Amniotic stem cell (primary cell): ENCODE measurements at regions not wholly inside any gene's neighbourhood (a gene's known extent, or its start where the extent isn't known, plus 50 kb on each side); places are given as distances from the start of the nearest gene placed in this dataset.
"Not testable (repeated sequence)": the region's sequence is repeated elsewhere in the genome, so short reads cannot be mapped to it uniquely, and the experiment has no call there.

Experiments
- DNase-seq: peaks from one replicate; lab custom pipeline; 2025; lab: John Stamatoyannopoulos, UW

DNA sequence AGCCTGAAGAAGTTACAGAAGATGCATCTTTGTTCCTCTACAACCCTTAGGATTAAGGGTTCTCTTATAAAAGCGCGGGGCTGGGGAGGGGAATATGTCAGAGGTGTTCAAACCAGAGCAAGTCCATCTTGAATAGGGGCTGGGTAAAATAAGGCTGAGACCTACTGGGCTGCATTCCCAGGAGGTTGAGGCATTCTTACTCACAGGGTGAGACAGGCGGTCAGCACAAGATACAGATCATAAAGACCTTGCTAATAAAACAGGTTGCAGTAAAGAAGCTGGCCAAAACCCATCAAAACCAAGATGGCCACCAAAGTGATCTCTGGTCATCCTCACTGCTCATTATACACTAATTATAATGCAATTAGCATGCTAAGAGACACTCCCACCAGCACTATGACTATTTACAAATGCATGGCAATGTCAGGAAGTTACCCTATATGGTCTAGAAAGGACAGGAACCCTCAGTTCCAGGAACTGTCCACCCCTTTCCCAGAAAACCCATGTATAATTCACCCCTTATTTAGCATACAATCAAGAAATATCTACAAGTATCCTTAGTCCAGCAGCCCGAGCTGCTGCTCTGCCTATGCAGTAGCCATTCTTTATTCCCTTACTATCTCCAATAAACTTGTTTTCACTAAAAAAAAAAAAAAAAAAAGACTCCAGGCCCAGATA is 108.1 kb upstream of the FOXN3 start:
- no peak for DNase-seq

DNA sequence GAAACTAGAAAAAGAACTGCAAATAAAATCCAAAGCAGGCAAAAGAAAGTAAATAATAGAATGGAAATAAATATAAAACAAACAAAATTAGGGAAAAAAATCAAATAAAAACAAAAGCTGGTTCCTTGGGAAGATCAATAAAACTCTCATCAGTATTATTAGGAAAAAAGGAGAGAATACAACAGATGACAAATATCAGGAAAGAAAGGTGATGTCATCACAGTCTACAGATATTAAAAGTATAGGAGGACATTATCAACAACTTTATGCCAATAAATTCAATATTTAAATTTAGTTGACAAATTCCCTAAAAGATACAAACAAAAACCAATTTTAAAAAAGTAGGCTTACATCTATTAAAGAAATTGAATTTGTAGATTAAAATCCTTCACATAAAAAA is 107.4 kb upstream of the FOXN3 start:
- no peak for DNase-seq

DNA sequence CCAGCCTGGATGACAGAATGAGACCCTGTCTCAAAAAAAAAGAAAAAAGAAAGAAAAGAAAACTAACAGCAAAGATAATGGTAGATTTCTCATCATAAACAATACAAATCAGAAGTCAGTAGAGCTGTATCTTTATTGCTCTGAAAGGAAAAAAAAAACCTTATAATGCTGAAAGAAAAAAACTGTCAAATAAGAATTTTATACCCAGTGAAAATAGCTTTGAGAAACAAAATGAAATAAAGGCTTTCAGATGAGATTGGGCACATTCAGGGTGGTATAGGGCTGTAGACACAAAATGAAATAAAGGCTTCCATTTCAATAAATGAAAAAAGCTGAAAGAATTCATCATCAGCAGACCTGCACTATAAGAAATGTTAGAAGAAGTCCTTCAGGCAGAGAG is 105.0 kb upstream of the FOXN3 start:
- no peak for DNase-seq

GRCh38 chr14:89519040-89519439 is 102.0 kb upstream of the FOXN3 start:
- no peak for DNase-seq

- DNase-seq, result no peak
Measured at GRCh38 chr14:89516173-89516572, 99.1 kb upstream of the FOXN3 start.

- no peak for DNase-seq
Measured at GRCh38 chr14:89514601-89515000, 97.6 kb upstream of the FOXN3 start.

DNA sequence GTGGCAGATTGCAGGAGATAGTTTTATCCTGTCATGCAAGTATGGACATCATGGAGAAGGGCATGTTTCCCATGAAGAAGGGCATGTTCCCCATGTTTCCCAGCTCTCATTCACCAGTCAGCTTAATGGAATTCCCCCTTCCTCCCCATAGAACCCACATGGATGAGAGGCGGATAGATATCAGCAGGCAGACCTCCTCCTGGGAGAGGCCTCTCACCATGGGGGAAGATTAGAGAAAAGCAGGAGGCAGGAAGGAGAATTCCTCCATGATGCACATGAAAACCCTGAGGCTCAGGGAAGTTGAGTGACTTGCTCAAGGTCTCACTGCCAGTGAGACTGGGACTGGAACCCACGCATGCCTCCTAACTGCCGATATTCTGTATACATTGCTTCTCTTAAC is 92.9 kb upstream of the FOXN3 start:
- DNase-seq, result no peak

- DNase-seq, result no peak
Measured at GRCh38 chr14:89508863-89509262, 91.8 kb upstream of the FOXN3 start.

GRCh38 chr14:89507926-89508460 is 91.0 kb upstream of the FOXN3 start:
- no peak for DNase-seq

GRCh38 chr14:89507521-89507920 is 90.5 kb upstream of the FOXN3 start:
- DNase-seq, result no peak

DNA sequence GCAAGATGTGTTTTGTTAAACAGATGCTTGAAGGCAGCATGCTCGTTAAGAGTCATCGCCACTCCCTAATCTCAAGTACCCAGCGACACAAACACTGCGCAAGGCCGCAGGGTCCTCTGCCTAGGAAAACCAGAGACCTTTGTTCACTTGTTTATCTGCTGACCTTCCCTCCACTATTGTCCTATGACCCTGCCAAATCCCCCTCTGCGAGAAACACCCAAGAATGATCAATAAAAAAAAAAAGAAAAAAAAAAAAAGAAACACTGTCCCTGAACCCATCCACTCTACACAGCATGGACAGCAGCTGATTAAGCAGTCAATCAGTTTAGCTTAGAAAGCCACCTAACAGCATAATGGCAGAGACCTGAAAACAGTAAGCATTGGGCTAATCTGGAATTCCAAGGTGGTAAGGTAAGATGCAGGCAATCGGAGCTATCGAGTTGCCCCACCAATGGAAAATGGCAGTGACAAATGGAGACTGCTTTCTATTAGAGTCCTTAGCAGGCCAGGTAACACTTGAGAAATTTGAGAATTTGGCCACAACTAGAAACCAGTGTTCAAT is 89.9 kb upstream of the FOXN3 start:
- not testable (repeated sequence) for DNase-seq

GRCh38 chr14:89504602-89505313 is 87.7 kb upstream of the FOXN3 start:
- no peak for DNase-seq

DNA sequence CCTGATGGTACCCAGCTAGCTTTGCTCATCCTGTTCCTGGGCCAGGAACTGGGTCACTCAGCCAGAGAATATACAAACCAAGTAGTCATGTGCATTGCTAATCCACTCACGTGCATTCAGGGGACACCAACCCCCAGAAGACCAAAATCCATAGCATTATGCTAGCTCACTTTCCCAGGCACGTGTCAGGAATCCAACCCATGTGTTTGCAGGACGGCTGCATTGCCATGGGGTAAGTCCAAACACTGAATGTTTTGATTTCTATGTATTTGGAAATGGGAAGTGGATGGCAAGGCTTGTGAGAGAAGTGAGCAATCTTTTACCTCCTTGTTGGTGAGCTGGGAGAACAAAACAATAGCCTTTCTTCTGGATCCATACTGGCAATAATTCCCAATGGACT is 87.1 kb upstream of the FOXN3 start:
- no peak for DNase-seq

GRCh38 chr14:89503431-89503996 is 86.5 kb upstream of the FOXN3 start:
- DNase-seq, result no peak

DNA sequence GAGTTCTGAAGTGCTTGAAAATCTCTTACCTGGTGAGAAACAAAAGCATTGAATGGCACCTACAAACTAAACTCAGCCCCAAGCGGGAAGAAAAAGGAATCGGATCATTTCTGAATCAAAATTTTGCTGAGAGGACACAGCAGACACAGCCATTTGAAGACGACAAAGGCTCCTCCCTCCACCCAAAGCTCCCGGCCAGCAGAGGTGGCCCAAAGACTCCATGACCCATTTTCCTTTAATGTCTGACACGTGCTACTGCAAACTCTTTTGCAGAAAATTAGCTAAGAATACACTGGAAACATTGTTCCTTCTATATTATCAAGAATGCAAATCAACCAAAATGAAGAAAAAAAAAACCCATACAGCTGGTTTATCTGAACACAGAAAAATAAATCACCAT is 85.9 kb upstream of the FOXN3 start:
- no peak for DNase-seq

DNA sequence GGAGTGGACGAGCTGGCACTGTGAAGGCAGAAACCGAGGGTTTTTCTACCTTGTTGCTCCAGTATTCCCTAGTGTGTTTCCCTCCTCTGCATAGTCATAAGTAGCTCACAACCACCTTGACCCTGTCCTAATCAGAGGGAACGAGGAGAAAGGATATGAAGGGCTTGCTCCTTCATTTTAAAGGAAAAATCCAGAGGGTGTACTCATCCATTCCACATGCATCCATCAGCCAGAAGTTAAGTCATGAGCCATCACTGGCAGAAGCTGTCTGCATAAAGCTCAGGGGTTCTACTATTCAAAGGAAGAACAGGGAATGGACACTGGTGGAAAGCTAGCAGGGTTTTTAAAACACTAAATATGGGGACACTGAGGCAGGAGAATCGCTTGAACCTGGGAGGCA is 84.3 kb upstream of the FOXN3 start:
- DNase-seq, result no peak

GRCh38 chr14:89500303-89500702 is 83.3 kb upstream of the FOXN3 start:
- no peak for DNase-seq

- no peak for DNase-seq
Measured at GRCh38 chr14:89498878-89499277, 81.8 kb upstream of the FOXN3 start.

DNA sequence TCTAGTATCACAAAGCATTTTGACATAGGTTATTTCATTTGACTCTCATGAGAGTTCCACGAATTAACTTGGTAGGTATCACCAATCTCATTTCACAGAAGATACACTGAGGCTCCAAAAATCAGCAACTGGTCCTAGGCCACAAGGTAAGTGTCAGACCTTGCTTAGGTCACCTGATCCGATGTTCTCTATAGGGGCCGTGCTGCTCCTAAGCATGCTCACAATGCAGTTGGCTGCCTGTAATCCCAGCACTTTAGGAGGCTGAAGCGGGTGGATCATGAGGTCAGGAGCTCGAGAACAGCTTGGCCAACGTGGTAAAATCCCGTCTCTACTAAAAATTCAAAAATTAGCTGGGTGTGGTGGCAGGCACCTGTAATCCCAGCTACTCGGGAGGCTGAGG is 78.7 kb upstream of the FOXN3 start:
- no peak for DNase-seq

GRCh38 chr14:89493877-89494634 is 77.0 kb upstream of the FOXN3 start:
- no peak for DNase-seq

DNA sequence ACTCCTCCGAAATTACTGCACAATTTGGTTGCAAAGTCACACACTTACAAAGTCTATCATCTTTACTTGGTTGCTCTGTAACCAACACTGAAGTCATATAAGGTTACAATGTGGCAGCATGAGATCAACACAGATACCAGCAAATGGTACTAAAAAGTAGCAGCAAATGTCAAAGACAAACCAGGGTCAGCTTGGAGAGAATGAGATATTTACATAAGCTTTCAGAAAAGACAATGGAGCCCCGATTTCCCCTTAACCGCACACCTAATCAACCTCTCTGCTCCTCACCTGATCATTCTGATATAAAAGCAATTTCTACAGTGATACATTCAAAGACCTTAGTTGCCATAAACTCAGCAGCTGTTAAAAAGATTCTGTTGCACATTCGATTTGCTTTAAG is 76.4 kb upstream of the FOXN3 start:
- DNase-seq, result no peak

DNA sequence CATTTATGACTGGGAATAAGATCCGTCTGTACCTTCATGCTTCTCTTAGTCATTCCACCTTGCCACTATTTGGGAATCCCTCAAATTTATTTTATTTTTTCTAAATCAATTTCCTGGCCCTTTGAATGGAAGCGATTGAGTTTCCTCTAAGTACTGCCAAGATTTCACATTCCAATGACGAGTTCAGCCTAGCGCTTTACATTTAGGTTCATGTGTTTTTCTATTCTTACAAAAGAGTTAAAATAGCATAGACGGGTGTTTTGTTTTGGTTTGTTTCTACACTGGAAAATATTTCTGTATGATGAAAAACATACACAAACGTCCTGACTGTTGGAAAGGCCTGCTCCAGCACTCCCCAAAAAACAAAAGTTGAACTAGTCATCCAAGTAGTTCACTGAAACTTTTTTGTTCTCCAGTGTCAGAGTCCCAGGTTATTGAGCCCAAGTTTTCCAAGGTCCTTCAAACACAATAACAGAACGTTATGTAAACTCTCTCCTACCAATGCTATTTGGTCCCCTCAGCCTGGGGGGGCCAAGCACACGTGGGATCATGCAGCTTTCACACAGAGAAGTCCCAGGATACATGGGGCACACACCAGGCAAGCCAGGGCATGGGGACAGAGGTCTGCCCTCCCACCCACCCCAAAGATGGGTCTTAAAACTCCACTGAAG is 74.8 kb upstream of the FOXN3 start:
- DNase-seq, result no peak
